Fibroblast of skin of right biceps (primary cell): ENCODE measurements at regions not wholly inside any gene's neighbourhood (a gene's known extent, or its start where the extent isn't known, plus 50 kb on each side); places are given as distances from the start of the nearest gene placed in this dataset.
A peak's percentile ranks its signal among the peaks of the same experiment; 100 is the strongest.
"Not testable (repeated sequence)": the region's sequence is repeated elsewhere in the genome, so short reads cannot be mapped to it uniquely, and the experiment has no call there.

Experiments
- DNase-seq: peaks from one replicate; pipeline ENCODE4 v3.0.0-alpha.2; 2013

DNA sequence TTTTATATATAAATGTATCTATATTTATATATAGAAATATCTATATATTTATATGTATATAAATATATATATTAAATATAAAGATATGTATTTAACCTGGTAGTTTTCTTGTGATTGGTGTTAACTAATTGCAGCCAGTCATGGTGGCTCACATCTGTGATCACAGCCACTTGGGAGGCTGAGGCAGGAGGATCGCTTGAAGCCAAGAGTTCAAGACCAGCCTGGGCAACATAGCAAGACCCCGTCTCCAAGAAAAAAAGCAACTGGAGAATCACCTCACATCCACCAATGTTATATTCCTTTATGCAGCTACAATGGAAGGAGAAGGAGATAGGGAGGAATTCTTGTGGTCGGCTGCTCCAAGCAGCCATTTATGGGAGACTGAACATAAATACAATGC lies 224.9 kb downstream of the BAMBI start:
- no peak for DNase-seq

DNA sequence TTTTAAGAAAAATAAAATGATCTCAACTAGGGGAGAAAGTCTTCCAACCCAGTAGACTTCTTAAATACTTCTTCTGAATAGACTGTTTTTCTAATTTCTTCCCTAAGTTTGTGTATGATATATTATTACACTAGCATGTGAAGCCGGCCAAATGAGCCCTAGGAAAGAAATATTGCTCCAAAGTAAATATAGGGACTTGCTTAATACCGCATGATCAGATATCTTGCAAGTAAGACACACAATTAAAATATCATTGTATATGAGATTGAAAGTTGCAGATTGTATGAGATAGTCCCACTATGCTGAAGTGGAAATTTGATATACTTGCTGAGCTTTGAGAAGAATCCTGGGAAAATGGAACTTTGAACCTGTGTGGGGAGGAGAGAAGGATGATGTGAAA lies 225.7 kb downstream of the BAMBI start:
- DNase-seq, result no peak

DNA sequence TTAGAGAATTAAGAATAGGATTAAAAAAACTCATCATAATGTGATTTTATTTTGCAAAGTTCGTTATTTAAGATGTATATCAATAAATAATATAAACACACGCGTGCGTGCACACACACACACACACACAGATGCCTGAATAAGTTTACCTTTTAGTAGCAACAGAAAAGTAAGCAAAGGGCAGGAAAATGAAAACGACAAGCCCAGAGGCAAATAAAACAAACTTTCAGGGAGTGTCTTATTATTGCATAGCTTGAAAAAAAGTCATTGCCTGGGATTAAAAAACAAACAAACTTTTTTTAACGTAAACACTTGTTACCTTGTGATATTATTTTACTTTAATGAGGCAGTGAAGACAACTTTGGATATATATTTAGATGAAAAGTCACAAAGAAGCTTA lies 226.4 kb downstream of the BAMBI start:
- no peak for DNase-seq

DNA sequence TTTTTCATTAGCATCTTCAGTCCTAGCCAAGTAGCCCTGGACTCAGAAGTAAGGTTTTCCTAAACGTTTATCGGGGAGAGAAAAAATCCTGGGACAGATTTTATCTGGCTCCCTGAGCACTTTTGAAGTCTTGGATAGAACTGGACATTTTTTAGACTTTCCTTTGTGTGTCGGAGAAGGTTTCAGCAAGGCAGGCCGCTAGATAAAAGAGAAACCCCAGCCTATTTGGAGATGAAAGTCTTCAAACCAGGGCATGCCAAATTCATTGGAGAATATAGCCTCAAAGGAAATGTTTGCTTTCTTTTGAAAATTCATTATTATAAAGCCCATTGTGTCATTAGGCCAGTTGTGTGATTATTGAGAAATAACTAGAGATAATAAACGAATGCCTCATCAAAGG lies 228.1 kb downstream of the BAMBI start:
- no peak for DNase-seq

DNA sequence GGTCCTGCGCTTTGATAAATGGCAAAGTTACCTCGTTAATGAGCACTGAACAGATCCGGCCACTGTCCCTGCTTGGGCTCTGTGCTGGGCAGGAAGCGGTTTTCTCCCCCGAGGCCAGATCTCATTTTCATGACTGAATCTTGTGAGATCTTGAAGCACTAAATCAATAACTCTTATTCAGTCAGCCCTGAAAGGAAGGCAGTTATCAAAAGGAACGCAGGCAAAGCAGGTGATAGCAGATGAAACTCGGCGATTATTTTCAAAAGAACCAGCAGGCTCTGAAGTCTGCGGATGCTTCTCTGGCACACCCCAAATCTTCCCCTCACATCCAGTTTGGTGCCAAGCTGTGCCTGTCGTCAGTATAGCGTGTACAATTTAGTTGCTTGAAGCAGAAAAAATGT lies 228.7 kb downstream of the BAMBI start:
- no peak for DNase-seq

DNA sequence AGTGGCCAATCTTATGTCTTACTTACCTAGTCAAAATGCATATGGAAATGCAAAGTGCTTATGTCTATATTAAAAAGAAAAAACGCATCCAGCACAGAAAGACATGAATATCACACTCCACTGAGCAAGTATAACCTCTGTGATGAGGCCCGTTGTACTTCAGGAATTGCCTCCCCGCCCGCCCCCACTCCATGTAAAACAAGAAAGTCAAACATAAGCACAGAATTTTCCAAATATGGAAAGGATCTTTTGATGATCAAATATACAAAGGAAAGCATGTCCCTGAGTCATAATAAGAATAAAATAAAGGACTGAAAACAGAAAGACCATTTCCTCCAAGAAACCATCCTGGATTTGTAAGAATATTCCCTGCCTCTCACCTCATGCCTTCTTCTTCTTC lies 229.1 kb downstream of the BAMBI start:
- DNase-seq, result peak; percentile 55

DNA sequence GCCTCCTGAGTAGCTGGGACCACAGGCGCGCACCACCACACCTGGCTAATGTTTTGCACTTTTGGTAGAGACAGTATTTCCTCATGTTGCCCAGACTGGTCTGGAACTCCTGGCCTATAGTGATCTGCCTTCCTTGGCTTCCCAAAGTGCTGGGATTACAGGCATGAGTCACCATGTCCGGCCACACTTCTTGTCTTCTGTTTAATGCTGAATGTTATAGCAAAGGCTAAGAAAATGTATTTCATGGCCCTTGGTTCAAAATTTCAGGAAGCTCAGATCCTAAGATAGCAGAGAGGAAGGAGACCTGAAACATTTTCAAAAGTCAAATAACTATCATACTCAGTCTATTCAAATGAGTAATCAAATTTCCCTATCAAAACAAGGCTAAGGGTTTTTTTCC lies 229.6 kb downstream of the BAMBI start:
- peak; percentile 68 for DNase-seq

DNA sequence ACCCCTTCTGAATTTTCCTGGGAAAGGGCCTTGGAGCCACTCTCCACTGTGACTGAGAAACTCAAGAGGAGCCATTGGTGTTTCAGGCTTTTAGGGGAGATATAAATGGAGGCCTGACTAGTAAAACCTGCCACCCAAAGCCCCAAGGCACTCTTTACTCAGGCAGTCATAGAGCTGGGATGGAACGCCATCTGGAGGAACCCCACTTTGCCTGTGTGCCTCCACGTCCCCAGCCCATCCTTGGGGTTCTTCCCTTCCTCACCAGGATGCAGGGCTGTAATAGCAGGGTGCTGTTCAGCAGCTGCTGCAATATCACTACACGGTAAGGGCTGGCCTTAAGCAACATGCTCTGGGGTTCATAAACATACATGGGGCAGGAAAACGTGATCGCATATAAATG lies 232.6 kb downstream of the BAMBI start:
- no peak for DNase-seq

DNA sequence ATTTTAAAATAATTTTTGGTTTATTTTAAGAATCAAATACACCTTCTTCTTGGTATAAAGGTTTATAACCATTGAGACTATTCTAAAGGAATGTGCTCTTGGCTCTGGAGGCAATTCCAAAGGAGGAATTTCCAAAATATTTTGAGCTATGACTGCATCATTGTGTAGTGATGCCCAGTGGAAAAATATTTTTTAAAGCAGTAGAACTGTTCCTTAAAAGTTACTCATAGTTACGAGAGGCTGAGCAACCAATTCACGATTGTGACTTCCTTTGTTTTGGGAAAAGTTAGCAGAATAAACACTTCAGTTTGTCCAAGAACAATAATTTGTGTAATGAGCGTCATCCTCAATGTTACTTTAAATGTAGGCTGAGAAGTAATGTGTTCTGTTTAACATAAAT lies 233.6 kb downstream of the BAMBI start:
- DNase-seq, result peak; percentile 81

DNA sequence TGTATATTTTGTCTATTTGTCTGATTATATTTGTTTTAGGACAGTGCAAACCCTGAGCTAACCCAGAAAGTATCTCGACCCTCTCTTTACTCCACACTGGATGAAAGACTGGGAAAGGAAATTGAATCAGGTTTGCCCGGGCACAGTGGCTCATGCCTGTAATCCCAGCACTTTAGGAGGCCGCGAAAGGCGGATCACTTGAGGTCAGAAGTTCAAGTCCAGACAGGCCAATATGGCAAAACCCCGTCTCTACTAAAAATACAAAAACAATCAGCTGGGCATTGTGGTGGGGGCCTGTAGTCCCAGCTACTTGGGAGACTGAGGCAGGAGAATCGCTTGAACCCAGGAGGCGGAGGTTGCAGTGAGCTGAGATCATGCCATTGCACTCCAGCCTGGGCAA lies 234.2 kb downstream of the BAMBI start:
- DNase-seq, result not testable (repeated sequence)

DNA sequence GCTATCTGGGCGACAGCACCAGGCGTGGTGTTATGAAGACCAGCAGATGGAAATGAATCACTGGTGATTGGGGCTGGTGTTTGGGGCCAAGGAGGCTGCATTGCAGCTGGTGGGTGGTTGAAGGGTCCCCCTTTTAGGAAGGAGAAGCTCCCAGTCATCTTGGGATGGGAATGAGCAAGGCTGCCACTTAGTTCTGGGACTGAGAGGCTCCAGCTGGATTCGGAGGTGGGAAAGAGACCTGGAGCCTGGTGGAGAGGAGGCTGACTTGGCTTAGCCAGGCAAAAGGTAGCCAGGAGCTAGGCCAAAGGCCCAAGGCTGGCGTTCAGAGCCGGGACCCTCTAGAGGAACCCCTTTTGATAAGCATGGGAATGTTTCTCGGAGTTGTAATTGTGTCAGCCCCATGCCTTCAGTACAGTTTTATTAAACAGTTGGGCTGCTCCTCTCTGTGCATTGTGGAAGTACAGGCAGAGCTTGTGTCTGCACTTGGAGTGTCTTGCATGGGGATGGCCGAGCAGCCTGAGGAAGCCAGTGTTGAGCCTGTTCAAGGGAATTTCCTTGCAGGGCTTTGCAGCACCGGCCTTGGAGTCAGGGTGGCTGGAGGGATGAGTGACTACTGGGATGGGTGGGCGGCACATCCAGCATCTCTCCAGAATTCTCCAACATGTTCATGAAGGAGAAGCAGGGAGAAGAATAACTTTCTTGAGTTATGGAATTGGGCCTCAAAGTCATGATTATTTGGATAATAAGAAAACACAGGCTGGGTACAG lies 234.9 kb downstream of the BAMBI start:
- DNase-seq, result no peak

DNA sequence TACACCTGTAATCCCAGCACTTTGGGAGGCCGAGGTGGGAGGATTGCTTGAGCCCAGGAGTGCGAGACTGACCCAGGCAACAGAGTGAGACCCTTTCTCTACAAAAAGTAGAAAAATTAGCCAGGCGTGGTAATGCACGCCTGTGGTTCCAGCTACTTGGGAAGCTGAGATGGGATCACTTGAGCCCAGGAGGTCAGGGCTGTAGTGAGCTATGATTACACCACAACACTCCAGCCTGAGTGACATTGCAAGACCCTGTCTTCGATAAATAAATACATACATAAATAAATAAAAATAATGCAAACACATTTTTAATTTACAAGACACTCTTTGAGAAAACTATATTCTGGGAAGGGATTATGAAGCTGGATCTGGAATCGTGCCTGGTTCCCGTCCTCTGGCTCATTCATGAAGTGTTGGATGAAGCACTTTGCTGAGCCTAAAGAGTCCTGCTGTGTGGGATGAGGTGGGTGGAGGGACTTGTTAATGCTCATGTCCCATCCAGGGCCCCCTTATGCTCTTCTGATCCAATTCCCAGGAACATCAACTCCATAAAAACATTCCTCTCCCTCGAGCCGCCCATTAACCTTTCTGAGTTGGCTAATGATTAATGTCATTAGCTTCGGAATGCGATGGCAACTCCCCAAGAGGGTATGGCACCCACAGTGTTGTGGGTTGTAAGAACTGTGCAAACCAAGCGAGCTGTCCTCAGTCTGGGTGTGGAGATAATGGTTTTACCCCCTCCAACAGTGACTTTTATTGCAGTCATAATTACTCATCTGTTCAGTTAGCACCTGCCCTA lies 236.3 kb downstream of the BAMBI start:
- no peak for DNase-seq

DNA sequence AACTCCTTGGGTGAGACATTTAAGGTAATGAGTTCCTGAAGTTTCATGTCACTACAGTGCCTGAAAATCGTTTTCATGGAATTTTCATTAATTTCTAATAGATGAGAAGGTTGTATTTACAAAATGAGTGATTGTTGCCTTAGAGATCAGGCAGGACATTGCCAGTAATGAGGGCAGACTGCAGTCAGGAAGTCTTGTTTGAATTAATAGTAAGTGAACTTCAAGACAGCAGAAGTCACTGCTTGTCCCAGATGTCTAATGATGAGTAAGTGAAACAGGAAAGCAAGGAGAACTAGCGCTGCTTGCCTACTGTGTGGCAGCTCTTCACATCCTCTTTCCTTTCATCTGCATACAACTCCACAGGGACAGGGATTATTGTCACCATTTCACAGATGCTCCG lies 237.4 kb downstream of the BAMBI start:
- DNase-seq, result peak; percentile 30

DNA sequence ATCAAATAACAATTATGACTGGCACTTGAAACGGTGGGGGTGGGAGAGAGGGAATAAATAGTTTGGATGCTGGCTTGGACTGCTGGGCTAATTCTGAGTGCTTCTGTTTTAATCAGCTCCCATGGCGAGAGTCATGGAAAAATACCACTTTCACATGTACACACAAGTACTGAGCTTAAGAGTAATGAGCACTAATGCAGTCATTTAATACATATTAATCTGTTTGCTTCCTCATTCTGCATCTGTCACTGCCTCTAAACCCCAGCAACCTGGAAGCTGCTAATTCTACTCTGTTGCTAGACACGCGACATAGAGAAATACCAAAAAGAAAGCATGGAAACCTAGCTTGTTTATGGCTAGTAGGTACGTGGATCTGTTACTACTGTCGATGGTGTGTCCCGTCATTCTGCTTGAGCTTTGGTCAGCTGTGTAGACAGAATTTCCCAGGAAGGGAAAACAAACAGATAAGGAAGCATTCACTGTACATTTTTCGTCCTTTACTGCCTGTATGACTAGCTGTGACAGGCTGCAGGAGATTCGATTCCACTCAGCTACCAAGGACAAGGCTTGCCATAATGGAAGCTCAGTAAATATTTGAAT lies 238.8 kb downstream of the BAMBI start:
- DNase-seq, result no peak

DNA sequence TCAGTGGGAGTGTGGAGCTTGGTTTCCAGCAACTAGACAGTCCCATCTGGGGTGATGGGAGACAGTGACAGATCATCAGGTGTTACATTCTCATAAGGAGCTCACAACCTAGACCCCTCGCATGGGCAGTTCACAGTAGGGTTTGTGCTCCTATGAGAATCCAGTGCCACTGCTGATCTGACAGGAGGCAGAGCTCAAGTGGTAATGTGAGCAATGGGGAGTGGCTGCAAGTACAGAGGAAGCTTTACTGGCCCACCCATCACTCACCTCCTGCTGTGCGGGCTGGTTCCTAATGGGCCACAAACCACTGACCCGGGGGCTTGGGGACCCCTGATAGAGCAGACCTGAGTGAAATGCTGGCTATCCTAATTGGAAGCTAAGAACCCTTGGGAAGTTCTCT lies 242.8 kb downstream of the BAMBI start:
- DNase-seq, result no peak

DNA sequence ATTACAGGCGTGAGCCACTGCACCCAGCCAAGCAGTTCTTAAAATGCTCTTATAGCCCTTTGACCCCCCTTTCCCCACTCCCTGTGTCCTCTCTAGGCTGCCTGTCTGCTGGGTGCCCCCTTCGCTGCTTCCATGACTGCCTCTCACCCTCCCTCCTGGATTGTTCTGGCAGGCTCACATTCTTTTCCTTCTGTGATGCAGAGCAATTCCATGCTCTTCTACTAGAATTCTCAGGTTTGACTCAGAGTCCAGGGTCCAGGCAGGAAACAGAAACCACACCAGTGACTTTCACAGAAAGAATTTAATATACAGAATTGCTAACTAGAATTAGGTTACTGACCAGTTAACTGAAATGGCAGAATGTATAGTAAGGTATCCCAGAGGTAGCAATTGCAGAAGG lies 244.8 kb downstream of the BAMBI start:
- peak; percentile 84 for DNase-seq

DNA sequence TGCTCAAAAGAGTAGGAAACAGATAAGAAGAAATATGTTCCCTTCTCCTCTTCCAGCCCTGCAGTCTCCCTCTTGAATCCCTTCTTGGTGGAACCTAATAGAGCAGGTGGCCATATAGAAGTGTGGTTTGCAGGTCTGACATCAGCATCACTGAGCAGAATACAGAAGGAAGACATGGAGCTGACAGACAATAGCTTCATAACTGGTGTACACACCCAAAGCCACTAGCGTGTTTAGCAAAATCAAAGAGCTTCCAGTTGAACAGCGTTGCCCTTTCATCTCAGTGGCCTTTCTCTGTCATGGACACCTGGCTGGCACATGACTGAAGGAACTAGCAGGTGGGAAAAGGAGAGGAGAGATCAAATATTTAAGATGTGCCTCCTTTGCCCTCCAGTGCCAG lies 245.5 kb downstream of the BAMBI start:
- DNase-seq, result no peak

DNA sequence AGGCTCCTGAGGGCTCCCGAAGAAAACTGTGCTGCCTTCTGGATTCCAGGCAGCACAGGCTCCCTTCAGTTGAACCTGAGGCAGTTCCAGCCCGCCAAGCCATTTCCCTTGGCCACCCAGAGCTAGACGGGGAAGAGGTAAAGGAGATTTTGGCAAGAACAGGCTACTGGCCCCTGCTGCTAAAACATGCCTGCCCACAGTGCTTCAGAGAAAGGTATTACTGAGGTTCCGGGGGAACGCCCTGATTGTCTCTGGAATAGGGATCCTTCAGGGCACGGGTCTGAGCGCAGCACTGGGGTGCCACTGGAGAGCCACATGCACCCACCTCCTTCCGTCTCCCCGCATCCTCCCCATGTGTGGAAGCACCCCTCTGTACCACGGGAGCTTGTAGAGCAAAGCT lies 247.4 kb downstream of the BAMBI start:
- no peak for DNase-seq

DNA sequence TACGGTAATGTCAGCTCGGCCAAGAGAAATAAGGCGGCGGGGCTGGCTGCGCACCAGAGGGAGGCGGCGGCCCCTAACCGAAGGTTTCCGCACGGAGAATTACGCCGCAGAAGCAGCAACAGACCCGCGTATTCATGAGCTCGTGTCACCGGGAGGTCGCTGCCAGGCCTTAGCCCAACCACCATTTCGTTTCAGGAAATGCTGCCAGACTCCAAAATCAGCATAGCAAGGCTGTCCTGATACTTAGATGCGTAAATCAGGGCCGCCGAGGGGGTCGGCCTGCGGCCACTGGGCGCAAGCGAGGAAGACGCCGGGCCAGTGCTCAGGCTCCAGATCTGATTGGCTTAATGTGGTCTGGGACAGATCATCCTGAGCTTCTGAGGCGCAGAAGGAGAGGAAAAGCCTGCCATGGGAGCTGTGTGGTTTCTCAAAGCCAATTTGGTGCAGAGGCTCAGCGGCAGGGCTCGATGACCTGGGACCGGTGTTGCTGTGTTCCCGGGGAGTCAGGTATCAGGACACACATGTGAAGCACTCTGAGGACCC lies 247.9 kb downstream of the BAMBI start:
- no peak for DNase-seq

DNA sequence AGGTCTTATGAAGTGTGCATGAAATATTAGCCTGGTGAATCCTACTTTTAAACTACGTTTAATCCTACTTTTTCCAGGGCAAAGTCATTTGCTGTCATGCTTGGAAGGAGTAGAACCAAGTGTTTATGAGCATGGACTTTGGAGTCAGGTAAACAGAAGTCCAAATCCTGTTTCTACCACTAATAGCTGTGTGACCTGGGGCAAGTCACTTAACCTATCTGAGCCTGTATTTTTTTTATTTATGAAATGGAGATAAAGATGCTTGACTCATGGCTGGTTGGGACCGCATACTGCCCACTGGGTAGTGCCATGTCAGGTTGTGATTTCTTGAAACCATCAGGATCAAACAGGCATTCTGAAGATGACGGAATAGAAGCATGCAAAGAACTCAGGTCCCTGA lies 249.6 kb downstream of the BAMBI start:
- no peak for DNase-seq

DNA sequence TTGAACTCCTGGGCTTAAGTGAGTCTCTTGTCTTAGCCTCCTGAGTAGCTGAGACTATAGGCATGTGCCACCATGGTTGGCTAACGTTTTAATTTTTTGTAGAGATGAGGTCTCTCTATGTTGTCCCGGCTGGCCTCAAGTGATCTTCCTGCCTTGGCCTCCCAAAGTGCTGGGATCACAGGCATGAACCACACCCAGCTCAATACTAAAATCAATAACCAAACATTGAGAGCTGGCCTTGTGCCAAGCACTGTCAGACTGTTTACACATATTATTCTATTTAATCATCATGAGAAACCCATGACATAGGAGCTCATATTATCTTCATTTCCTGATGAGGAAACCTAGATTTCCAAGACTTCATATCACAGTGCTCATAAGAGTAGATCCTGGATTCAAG lies 251.2 kb downstream of the BAMBI start:
- no peak for DNase-seq

DNA sequence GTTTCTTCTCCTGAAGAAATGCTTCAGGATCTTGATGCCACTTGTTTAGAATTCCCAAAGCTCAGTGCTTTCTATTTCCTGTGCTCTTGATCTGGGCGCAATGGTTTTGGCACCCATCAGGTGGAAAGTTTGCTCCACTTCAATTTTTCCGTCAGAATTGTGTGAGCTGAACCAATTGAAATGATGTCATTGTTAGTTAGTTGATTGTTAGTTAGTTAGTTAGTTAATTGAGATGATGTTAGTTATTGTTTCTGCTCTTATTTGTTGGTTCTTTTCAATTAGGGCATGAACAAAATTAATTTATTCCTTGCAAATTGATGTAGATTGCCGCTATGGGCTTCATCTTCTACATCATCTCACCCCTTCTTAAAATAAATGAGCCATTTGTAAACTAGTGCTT lies 252.6 kb downstream of the BAMBI start:
- no peak for DNase-seq

DNA sequence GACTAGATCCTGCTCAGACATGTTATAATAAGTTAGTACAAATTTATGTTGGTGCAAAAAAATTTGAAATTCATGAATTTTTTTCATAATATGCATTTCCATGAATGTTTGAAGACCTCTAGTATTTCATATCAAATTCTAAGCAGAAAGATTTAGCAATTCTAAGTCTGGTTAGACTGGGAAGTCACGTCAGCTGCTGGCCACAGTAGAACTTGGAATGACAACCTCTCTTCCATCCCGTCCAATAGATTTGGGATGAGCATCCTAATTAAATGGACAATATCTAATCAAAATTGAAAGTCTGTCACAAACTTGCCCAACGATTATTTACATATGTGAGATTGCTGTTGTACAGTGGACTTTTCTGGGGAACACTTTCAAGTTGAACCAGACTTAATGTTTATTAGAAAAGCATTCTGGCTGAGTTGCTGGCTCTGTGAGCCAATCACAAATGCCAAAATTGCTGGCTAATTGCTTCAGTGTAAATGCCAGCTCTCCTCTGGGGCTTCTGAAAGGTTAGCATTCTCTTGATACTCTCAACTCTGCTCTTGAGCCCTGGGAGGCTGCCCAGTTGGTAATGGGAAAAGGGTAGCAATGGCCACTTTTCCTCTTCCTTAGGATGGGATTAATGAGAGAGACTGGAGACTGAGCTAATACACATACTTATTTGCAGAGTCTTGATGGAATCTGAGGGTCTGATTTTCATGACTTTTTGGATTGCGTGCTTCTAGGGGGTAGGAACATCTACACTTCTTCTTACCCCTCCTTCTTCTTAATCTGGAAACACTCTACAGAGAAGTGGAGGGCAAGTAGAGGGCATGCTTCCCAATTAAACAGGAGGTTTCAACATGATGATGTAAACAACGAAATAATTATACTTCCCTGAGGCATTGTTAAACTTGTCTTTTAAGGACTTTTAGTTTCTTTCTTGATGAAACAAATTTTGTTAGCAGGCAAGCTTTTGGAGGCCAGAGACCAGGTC lies 253.5 kb downstream of the BAMBI start:
- no peak for DNase-seq
